Esophagus muscularis mucosa (tissue), 4 donors: ENCODE measurements at regions not wholly inside any gene's neighbourhood (a gene's known extent, or its start where the extent isn't known, plus 50 kb on each side); places are given as distances from the start of the nearest gene placed in this dataset.

ENCODE experiments used
- DNase-seq: peaks from one replicate; pipeline ENCODE4 v3.0.0-alpha.2; 2017; ENCODE audit errors: extremely low spot score
- H3K27ac ChIP-seq, 4 donors: fragments of 200-600 bp; sonication (generic); replicated peaks in 1 of 4; 1 replicate in 3 of 4; 2 replicates in 1 of 4; pipeline ENCODE4 v1.5.1; 2016 to 2019; ENCODE audit warnings: mild to moderate bottlenecking in 1 of 4
- H3K27me3 ChIP-seq, 4 donors: fragments of 200-600 bp; sonication (generic); one replicate each; pipeline versions ENCODE4 v1.5.1 to v1.6.0; 2016 to 2019
- H3K36me3 ChIP-seq, 4 donors: fragments of 200-600 bp; sonication (generic); one replicate each; pipeline ENCODE4 v1.5.1; 2016 to 2019
- H3K4me1 ChIP-seq, 4 donors: fragments of 200-600 bp; sonication (generic); one replicate each; pipeline ENCODE4 v1.5.1; 2016 to 2019
- H3K4me3 ChIP-seq, 4 donors: fragments of 200-600 bp; sonication (generic); 1 replicate in 2 of 4; 2 replicates in 2 of 4; pipeline ENCODE4 v1.5.1; 2016 to 2019; ENCODE audit warnings: mild to moderate bottlenecking in 4 of 4, moderate library complexity in 1 of 4
- H3K9me3 ChIP-seq, 4 donors: fragments of 200-600 bp; sonication (generic); 1 replicate in 3 of 4; 2 replicates in 1 of 4; pipeline ENCODE4 v1.5.1; 2016 to 2019
- EP300 ChIP-seq: sonication (generic); formaldehyde crosslinking; IDR thresholded peaks from one replicate; pipeline ENCODE4 v1.6.1; 2017; ENCODE audit warnings: antibody characterized with exemption
- POLR2A ChIP-seq: fragments of 450-650 bp; IDR thresholded peaks from one replicate; pipeline ENCODE4 v1.6.1; 2017; ENCODE audit warnings: antibody characterized with exemption, moderate library complexity, mild to moderate bottlenecking, low read depth
- POLR2AphosphoS5 ChIP-seq, 2 donors: sonication (generic); formaldehyde crosslinking; IDR thresholded peaks; one replicate each; pipeline ENCODE4 v1.6.1; 2017; ENCODE audit warnings: antibody characterized with exemption in 2 of 2
- WGBS: methylation state at CpG from one replicate; pipeline ENCODE4 v1.1.5; 2018; 5-methylcytosine and 5-hydroxymethylcytosine counted together
- intact Hi-C: fragments of 100-400 bp; cut with DNase I; formaldehyde crosslinking; loops from one replicate; pipeline ENCODE4 v1.15.1; 2023
- TF ChIP-seq, protein P1 (sequence below), 3 experiments: fragments of 200-600 bp in 2 of 3; fragments of 450-650 bp in 1 of 3; sonication (generic) in 2 of 3; IDR thresholded peaks; one replicate each; pipeline ENCODE4 v1.5.1; 2017 to 2019; ENCODE audit warnings: antibody characterized with exemption in 3 of 3, mild to moderate bottlenecking in 2 of 3, moderate library complexity in 1 of 3

- Histone ChIP-seq H3K27ac (no peak overlapping the region), H3K4me1 (no peaks in the 10 kb centered on the region), H3K9me3 (peaks cover 0 to 8% (median 2%) of the 10 kb centered on the region in 4 donors), H3K36me3 (no peaks in the 10 kb centered on the region), H3K27me3 (no peaks in the 10 kb centered on the region), H3K4me3 (no peak overlapping the region)
- TF ChIP-seq POLR2A: no peak
- TF ChIP-seq EP300: no peak
- no peak for TF ChIP-seq POLR2AphosphoS5 (IDR thresholded peaks at IDR 0.05)
- TF ChIP-seq, protein P1, sequence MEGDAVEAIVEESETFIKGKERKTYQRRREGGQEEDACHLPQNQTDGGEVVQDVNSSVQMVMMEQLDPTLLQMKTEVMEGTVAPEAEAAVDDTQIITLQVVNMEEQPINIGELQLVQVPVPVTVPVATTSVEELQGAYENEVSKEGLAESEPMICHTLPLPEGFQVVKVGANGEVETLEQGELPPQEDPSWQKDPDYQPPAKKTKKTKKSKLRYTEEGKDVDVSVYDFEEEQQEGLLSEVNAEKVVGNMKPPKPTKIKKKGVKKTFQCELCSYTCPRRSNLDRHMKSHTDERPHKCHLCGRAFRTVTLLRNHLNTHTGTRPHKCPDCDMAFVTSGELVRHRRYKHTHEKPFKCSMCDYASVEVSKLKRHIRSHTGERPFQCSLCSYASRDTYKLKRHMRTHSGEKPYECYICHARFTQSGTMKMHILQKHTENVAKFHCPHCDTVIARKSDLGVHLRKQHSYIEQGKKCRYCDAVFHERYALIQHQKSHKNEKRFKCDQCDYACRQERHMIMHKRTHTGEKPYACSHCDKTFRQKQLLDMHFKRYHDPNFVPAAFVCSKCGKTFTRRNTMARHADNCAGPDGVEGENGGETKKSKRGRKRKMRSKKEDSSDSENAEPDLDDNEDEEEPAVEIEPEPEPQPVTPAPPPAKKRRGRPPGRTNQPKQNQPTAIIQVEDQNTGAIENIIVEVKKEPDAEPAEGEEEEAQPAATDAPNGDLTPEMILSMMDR (IDR thresholded peaks at IDR 0.05): no peak
- no peak for DNase-seq
- intact Hi-C loops: no loop called here
- WGBS: 90% methylated on average over 9 of the region's 9 CpGs
Measured at GRCh38 chr12:75921622-75922289, 109.8 kb downstream of the PHLDA1 start.

- H3K27me3 ChIP-seq: no peaks in the 10 kb centered on the region
- no peak overlapping the region for H3K4me3 ChIP-seq
- TF ChIP-seq POLR2A (no peak), POLR2AphosphoS5 (IDR thresholded peaks at IDR 0.05) (no peak), EP300 (no peak)
- TF ChIP-seq, protein P1 (IDR thresholded peaks at IDR 0.05): no peak
- no peaks in the 10 kb centered on the region for H3K9me3 ChIP-seq
- 96% methylated on average over 2 of the region's 2 CpGs for WGBS
- peaks cover 0 to 7% (median 0%) of the 10 kb centered on the region in 4 donors for H3K4me1 ChIP-seq
- intact Hi-C loops: no loop called here
- H3K36me3 ChIP-seq: no peaks in the 10 kb centered on the region
- no peak for DNase-seq
- no peak overlapping the region for H3K27ac ChIP-seq
Measured at GRCh38 chr12:75917715-75918114, 113.9 kb downstream of the PHLDA1 start.

- no peak overlapping the region for H3K4me3 ChIP-seq
- H3K4me1 ChIP-seq: peaks cover 0 to 7% (median 0%) of the 10 kb centered on the region in 4 donors
- H3K36me3 ChIP-seq: no peaks in the 10 kb centered on the region
- no peak for TF ChIP-seq POLR2A
- no peak for TF ChIP-seq POLR2AphosphoS5 (IDR thresholded peaks at IDR 0.05)
- TF ChIP-seq, protein P1 (IDR thresholded peaks at IDR 0.05): no peak
- TF ChIP-seq EP300: no peak
- no peak overlapping the region for H3K27ac ChIP-seq
- no peaks in the 10 kb centered on the region for H3K27me3 ChIP-seq
- H3K9me3 ChIP-seq: no peaks in the 10 kb centered on the region
- intact Hi-C loops: no loop called here
- DNase-seq: no peak
Measured at GRCh38 chr12:75917083-75917482, 114.5 kb downstream of the PHLDA1 start.

GRCh38 chr12:75913502-75914351 lies 117.8 kb downstream of the PHLDA1 start:
- intact Hi-C loops: no loop called here
- no peak overlapping the region for H3K27ac ChIP-seq
- H3K36me3 ChIP-seq: no peaks in the 10 kb centered on the region
- DNase-seq: no peak
- H3K27me3 ChIP-seq: no peaks in the 10 kb centered on the region
- TF ChIP-seq POLR2A (no peak), EP300 (no peak), POLR2AphosphoS5 (IDR thresholded peaks at IDR 0.05) (no peak)
- TF ChIP-seq, protein P1 (IDR thresholded peaks at IDR 0.05): no peak
- H3K4me1 ChIP-seq: peaks cover 15 to 18% (median 17%) of the 10 kb centered on the region in 4 donors
- H3K4me3 ChIP-seq: no peak overlapping the region
- WGBS: 84% methylated on average over 5 of the region's 5 CpGs
- no peaks in the 10 kb centered on the region for H3K9me3 ChIP-seq
